HUES48 (cell line): ENCODE measurements at regions not wholly inside any gene's neighbourhood (a gene's known extent, or its start where the extent isn't known, plus 50 kb on each side); places are given as distances from the start of the nearest gene placed in this dataset.
"Not testable (repeated sequence)": the region's sequence is repeated elsewhere in the genome, so short reads cannot be mapped to it uniquely, and the experiment has no call there.

ENCODE experiments used
- H3K27ac ChIP-seq: one replicate; pipeline ENCODE4 v1.7.0; 2013; ENCODE audit warnings: low read depth, low read length, inconsistent platforms
- H3K27me3 ChIP-seq: 2 replicates; pipeline ENCODE4 v1.6.1; 2013; ENCODE audit warnings: mild to moderate bottlenecking, low read length; ENCODE audit not compliant: control insufficient read depth, insufficient read depth
- H3K36me3 ChIP-seq: 2 replicates; pipeline ENCODE4 v1.6.1; 2013; ENCODE audit warnings: low read length; ENCODE audit not compliant: control insufficient read depth, insufficient read depth
- H3K4me1 ChIP-seq: 2 replicates; pipeline ENCODE4 v1.6.1; 2013; ENCODE audit warnings: mild to moderate bottlenecking, low read length; ENCODE audit not compliant: control insufficient read depth, insufficient read depth
- H3K4me3 ChIP-seq: 2 replicates; pipeline ENCODE4 v1.5.1; 2013; ENCODE audit warnings: mild to moderate bottlenecking, low read depth, low read length
- H3K9ac ChIP-seq: 2 replicates; pipeline ENCODE4 v1.6.1; 2013; ENCODE audit warnings: mild to moderate bottlenecking, low read depth, low read length, moderate library complexity
- H3K9me3 ChIP-seq: 2 replicates; pipeline ENCODE4 v1.6.1; 2013; ENCODE audit warnings: low read length; ENCODE audit not compliant: control insufficient read depth, insufficient read depth

DNA sequence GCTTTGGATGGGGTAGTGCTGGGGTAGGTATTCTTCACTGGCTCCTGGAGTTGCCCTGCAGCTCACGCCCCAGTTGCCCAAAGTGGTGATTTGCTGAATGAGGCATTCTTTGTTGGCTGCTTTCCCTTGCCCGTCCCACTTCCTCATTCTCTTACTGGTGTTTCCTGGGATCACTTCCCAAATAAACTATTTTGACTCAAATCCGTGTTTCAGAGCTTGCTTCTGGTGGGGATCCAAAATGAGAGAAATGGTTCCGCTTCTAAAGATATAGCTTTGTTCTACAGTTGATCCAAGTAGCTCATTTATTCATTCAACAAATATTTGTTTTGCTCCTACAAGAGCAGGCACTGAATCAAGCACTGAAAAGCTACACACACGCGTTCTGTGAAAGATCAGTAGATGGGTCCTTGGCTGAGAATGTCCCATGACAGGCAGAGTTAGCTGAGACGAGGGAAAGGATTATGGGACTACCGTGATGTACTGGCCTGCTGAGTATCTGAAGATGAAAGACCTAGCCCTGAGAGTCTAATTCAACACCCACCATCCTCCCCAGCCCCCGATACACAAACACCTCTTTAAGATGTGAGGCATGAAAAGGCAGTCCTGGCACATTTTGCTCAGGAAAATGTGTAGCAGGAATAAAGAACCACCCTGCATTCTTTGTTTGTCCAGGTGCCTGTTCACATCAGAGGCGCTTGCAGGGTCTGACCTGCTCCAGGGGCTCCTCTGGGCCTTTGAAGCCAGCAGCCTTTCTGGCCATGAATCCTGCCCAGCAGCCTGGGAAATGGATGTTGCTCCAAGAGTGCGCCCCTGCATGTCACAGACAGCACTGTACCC is 143.1 kb upstream of the RANBP3L start:
- no peak overlapping the region for H3K4me3 ChIP-seq
- no peaks in the 10 kb centered on the region for H3K36me3 ChIP-seq
- H3K27ac ChIP-seq: no peak overlapping the region
- no peaks in the 10 kb centered on the region for H3K9me3 ChIP-seq
- H3K27me3 ChIP-seq: no peaks in the 10 kb centered on the region
- no peaks in the 10 kb centered on the region; the same call in 1 of the 2 replicates for H3K4me1 ChIP-seq
- H3K9ac ChIP-seq: no peak overlapping the region

DNA sequence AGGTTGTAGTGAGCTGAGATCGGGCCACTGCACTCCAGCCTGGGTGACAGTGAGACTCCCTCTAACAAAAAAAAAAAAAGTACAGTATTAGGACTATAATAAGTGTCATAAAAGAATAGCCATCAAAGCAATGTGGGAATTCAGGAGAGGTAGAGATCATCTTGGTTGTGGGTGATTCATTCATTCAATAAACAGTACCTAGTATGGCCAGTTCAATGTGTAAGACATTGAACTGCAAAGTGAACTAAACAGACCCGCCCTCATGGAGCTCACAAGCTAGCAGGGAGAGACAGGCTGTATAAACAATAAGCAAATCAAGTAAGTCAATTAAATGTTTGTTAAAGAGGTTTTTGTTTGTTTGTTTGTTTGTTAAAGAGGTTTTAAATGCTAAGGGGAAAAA is 146.1 kb upstream of the RANBP3L start:
- Histone ChIP-seq H3K4me1 (peaks cover 6% of the 10 kb centered on the region; the same call in 1 of the 2 replicates), H3K27ac (no peak overlapping the region), H3K27me3 (no peaks in the 10 kb centered on the region), H3K9me3 (no peaks in the 10 kb centered on the region), H3K4me3 (no peak overlapping the region), H3K36me3 (no peaks in the 10 kb centered on the region), H3K9ac (no peak overlapping the region)

DNA sequence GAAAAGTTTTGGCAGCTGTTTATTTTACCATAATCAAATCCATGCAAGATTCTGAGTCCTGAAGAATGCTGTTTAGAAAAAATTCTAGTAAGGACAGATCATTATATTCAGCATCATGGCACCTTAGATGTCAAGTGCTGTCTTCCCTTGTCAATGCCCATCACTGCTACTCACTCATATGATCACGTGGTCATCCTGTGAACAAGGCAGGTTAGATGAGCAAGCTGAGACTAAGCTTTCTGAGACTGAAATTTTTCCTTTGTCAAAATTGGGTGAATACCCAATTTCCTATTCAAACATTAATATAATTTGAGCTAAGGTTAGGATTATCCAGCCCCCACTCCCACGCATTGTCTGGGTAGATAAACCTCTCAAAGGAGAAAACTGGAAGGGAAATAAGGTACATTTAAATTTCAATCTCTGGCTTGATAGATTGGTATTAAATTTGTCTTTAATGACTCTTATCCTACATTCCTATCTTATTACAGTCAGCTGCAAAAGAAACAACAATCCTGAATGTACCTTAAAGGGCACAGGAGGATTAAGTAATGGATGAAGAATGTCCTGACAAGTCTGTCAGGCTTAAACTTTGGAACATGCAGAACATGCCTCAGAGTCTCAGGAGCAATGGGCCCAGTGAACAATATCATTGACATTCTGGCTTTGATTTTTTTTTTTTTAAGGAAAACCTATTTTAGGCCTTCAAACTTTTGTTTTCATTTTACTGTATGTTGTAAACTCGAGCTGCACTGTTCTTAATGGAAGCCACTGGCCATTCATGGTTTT is 148.7 kb upstream of the RANBP3L start:
- Histone ChIP-seq H3K9me3 (no peaks in the 10 kb centered on the region), H3K27ac (no peak overlapping the region), H3K9ac (no peak overlapping the region), H3K4me1 (0 out of 2 replicates have a peak, but pooled peaks cover 7% of the 10 kb centered on the region), H3K27me3 (no peaks in the 10 kb centered on the region), H3K36me3 (no peaks in the 10 kb centered on the region), H3K4me3 (no peak overlapping the region)

GRCh38 chr5:36452424-36453006 is 150.8 kb upstream of the RANBP3L start:
- Histone ChIP-seq H3K4me3 (no peak overlapping the region), H3K36me3 (no peaks in the 10 kb centered on the region), H3K4me1 (0 out of 2 replicates have a peak, but pooled peaks cover 7% of the 10 kb centered on the region), H3K9ac (no peak overlapping the region), H3K27me3 (no peaks in the 10 kb centered on the region), H3K27ac (no peak overlapping the region), H3K9me3 (no peaks in the 10 kb centered on the region)

- Histone ChIP-seq H3K27me3 (no peaks in the 10 kb centered on the region), H3K27ac (no peak overlapping the region), H3K9me3 (no peaks in the 10 kb centered on the region), H3K4me3 (no peak overlapping the region), H3K4me1 (0 out of 2 replicates have a peak, but pooled peaks cover 2% of the 10 kb centered on the region), H3K36me3 (no peaks in the 10 kb centered on the region), H3K9ac (no peak overlapping the region)
Measured at GRCh38 chr5:36457511-36458270, 148.7 kb upstream of the SLC1A3 start.

DNA sequence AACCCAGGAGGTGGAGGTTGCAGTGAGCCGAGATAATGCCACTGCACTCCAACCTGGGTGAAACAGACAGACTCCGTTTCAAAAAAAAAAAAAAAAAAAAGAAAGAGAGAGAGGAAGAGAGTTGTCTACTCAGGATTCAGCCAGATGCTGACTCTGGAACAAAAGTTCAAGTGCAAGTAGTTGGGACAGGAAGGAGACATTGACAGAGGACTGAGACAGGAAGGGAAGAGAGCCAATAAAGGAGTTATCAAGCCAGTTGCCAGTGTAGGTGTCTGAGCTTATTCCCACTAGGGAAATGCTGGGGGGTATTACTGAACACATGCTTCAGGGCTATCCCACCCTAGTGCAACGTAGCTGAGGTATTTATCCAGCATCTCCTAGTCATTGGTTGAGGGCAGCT is 147.7 kb upstream of the SLC1A3 start:
- H3K27ac ChIP-seq: no peak overlapping the region
- no peak overlapping the region for H3K9ac ChIP-seq
- no peaks in the 10 kb centered on the region for H3K9me3 ChIP-seq
- no peaks in the 10 kb centered on the region for H3K27me3 ChIP-seq
- no peaks in the 10 kb centered on the region for H3K36me3 ChIP-seq
- no peak overlapping the region for H3K4me3 ChIP-seq
- no peaks in the 10 kb centered on the region for H3K4me1 ChIP-seq

GRCh38 chr5:36459176-36460135 is 146.9 kb upstream of the SLC1A3 start:
- Histone ChIP-seq H3K36me3 (no peaks in the 10 kb centered on the region), H3K4me1 (no peaks in the 10 kb centered on the region), H3K9me3 (no peaks in the 10 kb centered on the region), H3K27me3 (no peaks in the 10 kb centered on the region), H3K4me3 (no peak overlapping the region), H3K9ac (no peak overlapping the region), H3K27ac (no peak overlapping the region)

- Histone ChIP-seq H3K9ac (no peak overlapping the region), H3K4me3 (no peak overlapping the region), H3K9me3 (no peaks in the 10 kb centered on the region), H3K36me3 (no peaks in the 10 kb centered on the region), H3K27ac (no peak overlapping the region), H3K27me3 (no peaks in the 10 kb centered on the region), H3K4me1 (peaks cover 4% of the 10 kb centered on the region; the same call in 1 of the 2 replicates)
Measured at GRCh38 chr5:36462295-36463021, 143.9 kb upstream of the SLC1A3 start.

- not testable (repeated sequence) for H3K36me3 ChIP-seq, H3K9me3 ChIP-seq, H3K27me3 ChIP-seq, H3K4me1 ChIP-seq, H3K9ac ChIP-seq, H3K27ac ChIP-seq, H3K4me3 ChIP-seq
Measured at GRCh38 chr5:36475942-36476341, 130.5 kb upstream of the SLC1A3 start.
